ENCODE measurements at regions not wholly inside any gene's neighbourhood (a gene's known extent, or its start where the extent isn't known, plus 50 kb on each side); places are given as distances from the start of the nearest gene placed in this dataset.

DNA sequence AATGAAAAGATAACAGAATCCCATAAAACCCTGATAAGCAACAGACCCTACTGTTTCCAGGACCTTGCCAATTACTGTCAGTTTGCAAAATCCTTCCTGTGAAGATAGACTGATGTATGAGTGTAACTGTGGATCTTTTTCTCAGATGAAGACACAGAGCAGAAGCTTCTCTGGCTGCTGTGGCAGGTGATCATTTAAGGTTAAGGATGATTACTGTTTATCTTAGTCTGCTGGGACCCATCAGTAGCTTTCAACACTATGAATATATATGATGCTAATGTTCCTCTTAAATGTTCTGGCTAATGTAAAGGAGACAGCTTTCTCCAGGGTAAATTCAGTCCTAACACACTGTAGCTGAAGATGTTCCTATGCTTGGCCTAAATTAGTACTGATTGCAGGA lies 56.0 kb upstream of the CTTNBP2 start:
- no peak for DNase-seq (ENCODE audit: low read depth)

- DNase-seq (ENCODE audit: low read depth): no peak
These were observed 58.1 kb upstream of the CTTNBP2 start for GRCh38 chr7:117931314-117931713.

DNA sequence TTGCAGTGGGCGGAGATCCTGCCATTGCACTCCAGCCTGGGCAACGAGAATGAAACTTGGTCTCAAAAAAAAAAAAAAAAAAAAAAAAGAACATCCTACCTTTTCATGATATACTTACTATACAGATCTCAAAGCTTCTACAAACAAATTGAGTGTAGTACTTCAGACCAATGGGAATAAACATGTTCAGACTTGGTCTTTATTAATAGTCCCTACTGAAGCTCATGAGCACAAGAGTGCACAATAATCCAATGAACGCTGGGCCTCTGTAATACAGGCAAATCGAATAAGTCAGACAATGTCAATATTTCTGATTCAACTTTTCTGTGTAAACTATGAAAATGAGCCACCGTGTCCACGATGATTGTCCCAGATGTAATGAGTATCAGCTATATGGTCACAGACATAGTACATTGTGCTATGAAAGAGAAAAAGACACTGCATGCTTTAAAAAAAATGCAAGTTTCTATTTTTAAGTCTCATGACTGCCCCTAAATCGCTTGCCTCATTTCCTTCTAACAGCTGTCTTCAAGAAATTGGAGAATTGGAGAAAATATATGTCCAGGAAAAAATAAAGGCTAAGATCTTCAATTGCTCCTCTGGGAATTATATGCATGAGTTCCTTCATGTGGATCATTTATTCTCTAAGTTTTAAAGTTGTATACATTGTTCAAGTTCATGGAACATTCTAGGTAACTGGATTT lies 64.0 kb upstream of the CTTNBP2 start:
- no peak for DNase-seq (ENCODE audit: low read depth)

GRCh38 chr7:117937753-117938483 lies 64.7 kb upstream of the CTTNBP2 start:
- DNase-seq (ENCODE audit: low read depth): no peak

GRCh38 chr7:117941138-117941810 lies 68.0 kb upstream of the CTTNBP2 start:
- DNase-seq (ENCODE audit: low read depth): no peak

GRCh38 chr7:117942780-117943179 lies 69.5 kb upstream of the CTTNBP2 start:
- no peak for DNase-seq (ENCODE audit: low read depth)

- no peak for DNase-seq (ENCODE audit: low read depth)
These were observed 71.6 kb upstream of the CTTNBP2 start for GRCh38 chr7:117944886-117945285.

GRCh38 chr7:117946151-117946633 lies 73.0 kb upstream of the CTTNBP2 start:
- DNase-seq (ENCODE audit: low read depth): no peak

DNA sequence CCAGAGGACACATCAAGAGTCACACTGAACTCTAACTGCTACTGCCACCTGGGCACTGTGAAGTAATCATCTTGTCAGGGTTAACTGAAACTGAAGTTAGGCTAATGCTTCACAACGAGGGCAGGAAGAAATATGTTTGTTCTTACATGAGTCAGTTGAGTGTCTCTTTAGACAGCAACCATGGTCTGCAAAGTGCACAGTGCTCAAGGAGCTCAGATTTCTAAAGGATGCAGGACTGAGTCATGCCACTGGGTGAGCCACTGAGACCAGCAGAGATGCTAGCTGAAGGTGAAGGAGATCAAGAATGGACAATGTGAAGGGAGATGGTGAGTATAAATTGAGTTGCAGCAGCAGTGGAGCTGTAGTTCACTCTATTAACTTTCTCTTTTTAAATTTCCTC lies 76.0 kb upstream of the CTTNBP2 start:
- no peak for DNase-seq (ENCODE audit: low read depth)

DNA sequence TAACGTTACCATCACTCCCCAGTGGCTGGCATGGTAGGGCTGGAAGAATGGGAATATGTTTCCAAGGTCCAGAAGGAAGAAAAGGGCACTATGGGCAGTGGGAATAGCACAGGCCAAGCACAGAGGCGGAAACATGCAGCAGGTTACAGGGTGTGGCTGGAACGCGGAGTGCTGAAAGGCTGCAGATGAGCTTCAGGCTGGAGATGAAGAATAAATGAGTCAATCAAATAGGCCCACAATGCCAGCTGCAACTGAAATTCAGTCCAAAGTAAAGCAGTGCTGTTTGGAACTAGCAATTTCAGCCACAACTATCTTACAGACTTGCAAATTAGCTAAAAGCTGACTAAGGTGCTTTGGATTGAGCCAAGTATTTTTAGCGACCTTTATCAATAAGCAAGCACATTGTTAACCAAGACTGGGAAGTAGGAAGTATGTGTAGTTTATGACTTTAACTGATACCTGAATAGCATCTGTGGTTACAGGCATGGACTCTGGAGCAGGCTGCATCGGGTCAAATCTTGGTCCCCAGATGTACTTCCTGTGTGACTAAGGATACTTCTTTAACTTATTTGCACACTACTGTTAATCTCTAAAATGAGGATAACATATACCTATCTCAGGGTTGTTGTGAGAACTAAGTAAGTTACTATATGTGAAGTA lies 77.5 kb upstream of the CTTNBP2 start:
- no peak for DNase-seq (ENCODE audit: low read depth)

DNA sequence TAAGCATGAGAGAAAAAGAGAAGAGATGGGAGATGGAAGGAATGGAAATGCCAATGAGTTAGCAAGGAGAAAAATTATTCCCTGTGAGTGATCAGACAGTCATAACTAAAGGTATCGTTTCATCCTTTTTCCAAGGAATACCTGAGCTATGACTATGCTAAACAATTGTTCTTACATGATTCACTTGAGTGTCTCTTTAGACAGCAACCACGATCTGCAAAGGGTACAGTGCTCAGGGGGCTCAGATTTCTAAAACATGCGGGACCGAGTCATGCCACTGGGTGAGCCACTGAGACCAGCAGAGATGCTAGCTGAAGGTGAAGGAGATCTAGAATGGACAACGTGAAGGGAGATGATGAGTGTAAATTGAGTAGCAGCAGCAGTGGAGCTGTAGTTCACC lies 78.0 kb upstream of the CTTNBP2 start:
- DNase-seq (ENCODE audit: low read depth): no peak

- no peak for DNase-seq (ENCODE audit: low read depth)
These were observed 78.5 kb upstream of the CTTNBP2 start for GRCh38 chr7:117951691-117952280.

DNA sequence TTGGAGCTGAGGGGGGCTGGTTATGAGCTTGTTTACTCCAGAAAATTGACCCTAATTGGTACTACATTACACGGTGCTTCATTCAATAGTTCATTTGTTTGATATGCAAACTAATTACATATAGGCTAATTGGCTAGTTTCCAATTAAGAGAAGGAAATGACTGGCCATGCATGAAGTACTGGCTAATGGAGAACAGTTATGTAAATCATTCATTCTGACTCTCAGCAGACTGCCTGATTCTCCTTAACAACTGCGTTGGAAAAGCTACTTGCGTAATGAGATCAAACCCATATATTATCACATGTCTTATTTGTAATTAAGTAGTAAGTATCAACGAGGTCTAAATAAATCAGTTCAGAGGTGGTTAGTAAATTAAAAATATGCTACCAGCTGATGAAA lies 81.8 kb upstream of the CTTNBP2 start:
- no peak for DNase-seq (ENCODE audit: low read depth)

- no peak for DNase-seq (ENCODE audit: low read depth)
These were observed 87.1 kb upstream of the CTTNBP2 start for GRCh38 chr7:117960351-117960750.

DNA sequence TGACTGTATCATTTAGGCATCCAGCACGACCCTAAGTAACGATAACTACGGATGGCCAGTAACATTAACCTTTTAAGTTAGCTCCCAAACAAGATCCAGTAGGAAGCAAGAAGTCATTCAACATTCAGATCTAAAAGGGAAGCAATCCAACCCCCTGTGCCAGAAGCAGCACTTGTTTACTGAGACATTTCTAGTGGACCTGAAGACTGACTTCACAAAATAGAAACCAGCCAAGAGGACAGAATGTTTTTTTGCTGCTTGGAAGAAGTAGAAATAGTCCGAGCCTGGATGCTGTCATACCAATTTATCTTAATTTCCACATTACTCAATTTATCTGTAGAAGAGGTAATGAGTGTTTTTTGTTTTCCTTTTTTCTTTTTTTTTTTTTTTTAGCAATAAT lies 88.0 kb upstream of the CTTNBP2 start:
- no peak for DNase-seq (ENCODE audit: low read depth)

GRCh38 chr7:117962366-117962994 lies 89.2 kb upstream of the CTTNBP2 start:
- no peak for DNase-seq (ENCODE audit: low read depth)

- no peak for DNase-seq (ENCODE audit: low read depth)
These were observed 90.3 kb upstream of the CTTNBP2 start for GRCh38 chr7:117963264-117964197.

GRCh38 chr7:117970801-117971200 lies 97.6 kb upstream of the CTTNBP2 start:
- DNase-seq (ENCODE audit: low read depth): no peak

- no peak for DNase-seq (ENCODE audit: low read depth)
These were observed 98.5 kb upstream of the CTTNBP2 start for GRCh38 chr7:117971556-117972244.

DNA sequence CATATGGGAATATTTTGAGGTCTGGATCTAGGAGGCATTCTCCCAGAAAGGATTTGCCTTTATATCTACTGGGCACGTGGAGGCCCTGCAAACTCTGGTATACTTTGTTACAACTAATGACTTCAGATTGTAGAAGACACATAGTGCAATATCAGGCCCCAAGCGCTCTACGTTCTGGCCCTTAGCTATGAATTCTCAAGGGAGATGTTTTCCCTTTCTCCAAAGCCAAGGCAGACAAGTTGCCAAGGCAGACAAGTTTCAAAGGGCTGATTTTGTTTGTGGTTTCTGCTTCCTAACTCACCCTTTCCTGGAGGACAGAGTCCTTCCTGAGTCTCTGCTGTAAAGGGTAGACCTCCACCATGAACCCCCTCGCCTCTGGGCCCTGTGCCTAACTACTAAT lies 99.4 kb upstream of the CTTNBP2 start:
- DNase-seq (ENCODE audit: low read depth): no peak

Measured in EH (cell line).